GM12878 (cell line): ENCODE measurements at regions not wholly inside any gene's neighbourhood (a gene's known extent, or its start where the extent isn't known, plus 50 kb on each side); places are given as distances from the start of the nearest gene placed in this dataset.
A peak's percentile ranks its signal among the peaks of the same experiment; 100 is the strongest.

ENCODE experiments used
- ATAC-seq: fragments of 200-7000 bp; cut with Tn5 transposase; 3 replicates; pipeline ENCODE4 v1.9.1; 2020; ENCODE audit warnings: mild to moderate bottlenecking, moderate library complexity
- BruUV-seq: library from RNA; stranded (reverse); fragments of 400-500 nt; replicated peaks from 2 replicates; lab custom pipeline; 2021; lab: Mats Ljungman, UMichigan
- CTCF ChIA-PET: fragments of 300-600 bp; sonication (Branson Sonifier 250); formaldehyde crosslinking; extraction: SDS; loops from one replicate; lab custom pipeline; 2021; ENCODE audit warnings: inconsistent platforms; lab: Yijun Ruan, JAX
- POLR2A ChIA-PET: fragments of 350-600 bp; formaldehyde crosslinking; extraction: SDS; loops from one replicate; lab custom pipeline; 2021; ENCODE audit warnings: inconsistent platforms; lab: Charles Lee
- RAD21 ChIA-PET: fragments of 300-600 bp; sonication (Branson Sonifier 250); formaldehyde crosslinking; loops from one replicate; lab custom pipeline; 2023; ENCODE audit warnings: antibody characterized with exemption; ENCODE audit not compliant: unreplicated experiment; lab: Charles Lee
- SMC1A ChIA-PET: fragments of 300-600 bp; sonication (Branson Sonifier 250); formaldehyde crosslinking; loops from one replicate; lab custom pipeline; 2023; ENCODE audit not compliant: unreplicated experiment, uncharacterized antibody; lab: Charles Lee
- DNase-seq: peaks from one replicate; pipeline ENCODE4 v3.0.0-alpha.2; 2011; ENCODE audit warnings: low read depth, low spot score
- FAIRE-seq: peaks from 3 replicates; lab custom pipeline; 2011; peaks lifted over from hg19 to GRCh38; lab: Jason Lieb, UNC
- H2AFZ ChIP-seq: 2 replicates; pipeline ENCODE4 v1.6.0; 2011; ENCODE audit warnings: low read depth, low read length, control low read depth; ENCODE audit not compliant: control insufficient read depth
- H3K27ac ChIP-seq: 2 replicates; pipeline ENCODE4 v1.5.1; 2011; ENCODE audit warnings: control low read depth; ENCODE audit not compliant: control insufficient read depth, insufficient read depth
- H3K27me3 ChIP-seq, 2 experiments: replicated peaks in 1 of 2; 2 replicates each; pipeline versions ENCODE4 v1.6.0 to v1.6.1; 2011; ENCODE audit warnings: low read length in 1 of 2; ENCODE audit not compliant: control insufficient read depth in 2 of 2, insufficient read depth in 2 of 2
- H3K36me3 ChIP-seq, 2 experiments: 2 replicates each; pipeline ENCODE4 v1.5.1; 2011; ENCODE audit warnings: low read length in 1 of 2; ENCODE audit not compliant: control insufficient read depth in 2 of 2, insufficient read depth in 2 of 2
- H3K4me1 ChIP-seq: 2 replicates; pipeline ENCODE4 v1.6.1; 2011; ENCODE audit warnings: mild to moderate bottlenecking, low read length, moderate library complexity, mixed read lengths; ENCODE audit not compliant: control insufficient read depth, insufficient read depth
- H3K4me2 ChIP-seq: 2 replicates; pipeline ENCODE4 v1.6.0; 2011; ENCODE audit warnings: control low read depth; ENCODE audit not compliant: control insufficient read depth, insufficient read depth
- H3K4me3 ChIP-seq: fragments of 200-600 bp; sonication (generic); 2 replicates; pipeline ENCODE4 v1.5.1; 2016
- H3K79me2 ChIP-seq: 2 replicates; pipeline ENCODE4 v1.6.0; 2011; ENCODE audit warnings: low read length; ENCODE audit not compliant: control insufficient read depth, insufficient read depth
- H3K9ac ChIP-seq: 2 replicates; pipeline ENCODE4 v1.8.0; 2011; ENCODE audit warnings: low read length, control low read depth, mixed read lengths; ENCODE audit not compliant: control insufficient read depth, insufficient read depth
- H3K9me3 ChIP-seq: replicated peaks from 3 replicates; pipeline ENCODE4 v1.5.1; 2011; ENCODE audit warnings: mild to moderate bottlenecking, low read length; ENCODE audit not compliant: control insufficient read depth, insufficient read depth
- H4K20me1 ChIP-seq: 2 replicates; pipeline ENCODE4 v1.6.0; 2011; ENCODE audit not compliant: control insufficient read depth, insufficient read depth
- CBFB ChIP-seq: IDR thresholded peaks from 2 replicates; pipeline ENCODE4 v1.6.1; 2016; ENCODE audit warnings: antibody characterized with exemption, low read depth
- CHD1 ChIP-seq: IDR thresholded peaks from 2 replicates; pipeline ENCODE4 v1.6.1; 2012; ENCODE audit warnings: low read depth, low read length, improper control_type of control experiment
- CHD2 ChIP-seq: IDR thresholded peaks from 2 replicates; pipeline ENCODE4 v1.6.1; 2011; ENCODE audit warnings: low read depth, low read length, improper control_type of control experiment, borderline replicate concordance
- ESRRA ChIP-seq: IDR thresholded peaks from 2 replicates; pipeline ENCODE4 v1.6.1; 2012; ENCODE audit warnings: mild to moderate bottlenecking, low read length, improper control_type of control experiment
- GATAD2B ChIP-seq: fragments of 450-650 bp; conservative IDR thresholded peaks from 2 replicates; pipeline ENCODE4 v1.6.1; 2017; ENCODE audit warnings: low read depth, mild to moderate bottlenecking, moderate library complexity
- IKZF2 ChIP-seq, 2 experiments: fragments of 450-650 bp; IDR thresholded peaks; 2 replicates each; pipeline ENCODE4 v1.6.1; 2017; ENCODE audit warnings: mild to moderate bottlenecking in 2 of 2, moderate library complexity in 2 of 2
- NFYA ChIP-seq: IDR thresholded peaks from 2 replicates; pipeline ENCODE4 v1.6.1; 2011; ENCODE audit warnings: low read depth, mild to moderate bottlenecking, low read length, improper control_type of control experiment, borderline replicate concordance
- NR2C2 ChIP-seq: IDR thresholded peaks from 2 replicates; pipeline ENCODE4 v1.6.1; 2011; ENCODE audit warnings: borderline replicate concordance, low read depth; ENCODE audit not compliant: control insufficient read depth, insufficient read length
- PAX8 ChIP-seq: fragments of 450-650 bp; IDR thresholded peaks from 2 replicates; pipeline ENCODE4 v1.6.1; 2017; ENCODE audit warnings: mild to moderate bottlenecking, moderate library complexity
- PBX3 ChIP-seq: IDR thresholded peaks from 2 replicates; pipeline ENCODE4 v1.6.1; 2011; ENCODE audit warnings: mild to moderate bottlenecking, low read depth, low read length, moderate library complexity; ENCODE audit not compliant: insufficient replicate concordance
- POLR2AphosphoS2 ChIP-seq: IDR thresholded peaks from 2 replicates; pipeline ENCODE4 v1.6.1; 2011; ENCODE audit warnings: low read depth, mild to moderate bottlenecking, low read length, improper control_type of control experiment, moderate library complexity
- SREBF1 ChIP-seq: IDR thresholded peaks from 2 replicates; pipeline ENCODE4 v1.6.1; 2012; ENCODE audit warnings: mild to moderate bottlenecking, low read length
- STAT3 ChIP-seq: IDR thresholded peaks from 2 replicates; pipeline ENCODE4 v1.6.1; 2011; ENCODE audit warnings: low read depth, low read length, improper control_type of control experiment
- TAF1 ChIP-seq: IDR thresholded peaks from 2 replicates; pipeline ENCODE4 v1.6.1; 2011; ENCODE audit warnings: mild to moderate bottlenecking, low read depth, low read length, borderline replicate concordance
- TCF7 ChIP-seq: IDR thresholded peaks from 2 replicates; pipeline ENCODE4 v1.6.1; 2014; ENCODE audit warnings: antibody characterized with exemption, borderline replicate concordance
- ZNF274 ChIP-seq: IDR thresholded peaks from one replicate; pipeline ENCODE4 v1.8.0; 2011; ENCODE audit not compliant: insufficient read length, insufficient read depth
- WGBS: methylation state at CpG from one replicate; pipeline ENCODE4 v1.1.6; 2016; ENCODE audit warnings: low lambda C conversion rate; ENCODE audit not compliant: insufficient replicate concordance, insufficient coverage; ENCODE audit errors: missing lambda C conversion rate; 5-methylcytosine and 5-hydroxymethylcytosine counted together
- in situ Hi-C: fragments of 300-500 bp; cut with MboI; formaldehyde crosslinking; loops from 9 replicates; pipeline ENCODE4 v1.14.3; 2018; ENCODE audit warnings: mixed read lengths
- intact Hi-C: fragments of 100-400 bp; cut with micrococcal nuclease; formaldehyde crosslinking; loops from one replicate; pipeline ENCODE4 v1.14.2; 2022; ENCODE audit not compliant: unreplicated experiment
- TF ChIP-seq, protein P1 (sequence below): fragments of 450-650 bp; conservative IDR thresholded peaks from 2 replicates; pipeline ENCODE4 v1.6.1; 2017; ENCODE audit warnings: mild to moderate bottlenecking, moderate library complexity
- TF ChIP-seq, protein P2 (sequence below): fragments of 450-650 bp; IDR thresholded peaks from 2 replicates; pipeline ENCODE4 v1.6.1; 2017; ENCODE audit warnings: antibody characterized with exemption, mild to moderate bottlenecking, moderate library complexity

GRCh38 chr10:78756604-78757343, 312.0 kb upstream of the ZMIZ1 start:
- H3K4me3 ChIP-seq = no peak overlapping the region
- H3K9me3 ChIP-seq = no peaks in the 10 kb centered on the region
- no peaks in the 10 kb centered on the region for H4K20me1 ChIP-seq
- H3K27me3 ChIP-seq = peaks cover 3 to 5% of the 10 kb centered on the region in 2 experiments; a peak in 3 of 4 replicates
- POLR2A ChIA-PET = no interaction called here
- H3K79me2 ChIP-seq = no peaks in the 10 kb centered on the region
- in situ Hi-C loops = no loop called here
- no TSS peak for BruUV-seq
- RAD21 ChIA-PET = no interaction called here
- ATAC-seq (peak; percentile 43; the same call in 2 of the 3 replicates), FAIRE-seq (no peak), DNase-seq (no peak)
- H3K4me2 ChIP-seq = no peak overlapping the region
- SMC1A ChIA-PET = interaction anchor here (1.6 kb wide), 1 partner anchor 12 kb away, joined by 3 read pairs; no protein-coding TSS in a partner anchor
- no peak overlapping the region for H3K9ac ChIP-seq
- H2AFZ ChIP-seq = no peak overlapping the region
- no peaks in the 10 kb centered on the region for H3K36me3 ChIP-seq
- TF ChIP-seq STAT3 (no peak), CBFB (no peak), NFYA (no peak), SREBF1 (no peak), CHD2 (no peak), PBX3 (no peak), IKZF2 (IDR thresholded peaks at IDR 0.05) (no peak), CHD1 (no peak), NR2C2 (no peak), TAF1 (no peak), TCF7 (no peak), PAX8 (no peak), GATAD2B (no peak), ESRRA (no peak), POLR2AphosphoS2 (no peak), ZNF274 (no peak)
- TF ChIP-seq, protein P1, sequence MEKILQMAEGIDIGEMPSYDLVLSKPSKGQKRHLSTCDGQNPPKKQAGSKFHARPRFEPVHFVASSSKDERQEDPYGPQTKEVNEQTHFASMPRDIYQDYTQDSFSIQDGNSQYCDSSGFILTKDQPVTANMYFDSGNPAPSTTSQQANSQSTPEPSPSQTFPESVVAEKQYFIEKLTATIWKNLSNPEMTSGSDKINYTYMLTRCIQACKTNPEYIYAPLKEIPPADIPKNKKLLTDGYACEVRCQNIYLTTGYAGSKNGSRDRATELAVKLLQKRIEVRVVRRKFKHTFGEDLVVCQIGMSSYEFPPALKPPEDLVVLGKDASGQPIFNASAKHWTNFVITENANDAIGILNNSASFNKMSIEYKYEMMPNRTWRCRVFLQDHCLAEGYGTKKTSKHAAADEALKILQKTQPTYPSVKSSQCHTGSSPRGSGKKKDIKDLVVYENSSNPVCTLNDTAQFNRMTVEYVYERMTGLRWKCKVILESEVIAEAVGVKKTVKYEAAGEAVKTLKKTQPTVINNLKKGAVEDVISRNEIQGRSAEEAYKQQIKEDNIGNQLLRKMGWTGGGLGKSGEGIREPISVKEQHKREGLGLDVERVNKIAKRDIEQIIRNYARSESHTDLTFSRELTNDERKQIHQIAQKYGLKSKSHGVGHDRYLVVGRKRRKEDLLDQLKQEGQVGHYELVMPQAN = no peak
- TF ChIP-seq, protein P2, sequence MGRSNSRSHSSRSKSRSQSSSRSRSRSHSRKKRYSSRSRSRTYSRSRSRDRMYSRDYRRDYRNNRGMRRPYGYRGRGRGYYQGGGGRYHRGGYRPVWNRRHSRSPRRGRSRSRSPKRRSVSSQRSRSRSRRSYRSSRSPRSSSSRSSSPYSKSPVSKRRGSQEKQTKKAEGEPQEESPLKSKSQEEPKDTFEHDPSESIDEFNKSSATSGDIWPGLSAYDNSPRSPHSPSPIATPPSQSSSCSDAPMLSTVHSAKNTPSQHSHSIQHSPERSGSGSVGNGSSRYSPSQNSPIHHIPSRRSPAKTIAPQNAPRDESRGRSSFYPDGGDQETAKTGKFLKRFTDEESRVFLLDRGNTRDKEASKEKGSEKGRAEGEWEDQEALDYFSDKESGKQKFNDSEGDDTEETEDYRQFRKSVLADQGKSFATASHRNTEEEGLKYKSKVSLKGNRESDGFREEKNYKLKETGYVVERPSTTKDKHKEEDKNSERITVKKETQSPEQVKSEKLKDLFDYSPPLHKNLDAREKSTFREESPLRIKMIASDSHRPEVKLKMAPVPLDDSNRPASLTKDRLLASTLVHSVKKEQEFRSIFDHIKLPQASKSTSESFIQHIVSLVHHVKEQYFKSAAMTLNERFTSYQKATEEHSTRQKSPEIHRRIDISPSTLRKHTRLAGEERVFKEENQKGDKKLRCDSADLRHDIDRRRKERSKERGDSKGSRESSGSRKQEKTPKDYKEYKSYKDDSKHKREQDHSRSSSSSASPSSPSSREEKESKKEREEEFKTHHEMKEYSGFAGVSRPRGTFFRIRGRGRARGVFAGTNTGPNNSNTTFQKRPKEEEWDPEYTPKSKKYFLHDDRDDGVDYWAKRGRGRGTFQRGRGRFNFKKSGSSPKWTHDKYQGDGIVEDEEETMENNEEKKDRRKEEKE = no peak
- 22% methylated on average over 18 of the region's 18 CpGs for WGBS
- no peak overlapping the region for H3K27ac ChIP-seq
- no peaks in the 10 kb centered on the region for H3K4me1 ChIP-seq
- CTCF ChIA-PET = interaction anchor here (0.8 kb wide), 1 partner anchor 99 kb away, joined by 3 read pairs; no protein-coding TSS in a partner anchor
- intact Hi-C loops = no loop called here
